ENCODE measurements at regions not wholly inside any gene's neighbourhood (a gene's known extent, or its start where the extent isn't known, plus 50 kb on each side); places are given as distances from the start of the nearest gene placed in this dataset.
A peak's percentile ranks its signal among the peaks of the same experiment; 100 is the strongest.
"Not testable (repeated sequence)": the region's sequence is repeated elsewhere in the genome, so short reads cannot be mapped to it uniquely, and the experiment has no call there.

DNA sequence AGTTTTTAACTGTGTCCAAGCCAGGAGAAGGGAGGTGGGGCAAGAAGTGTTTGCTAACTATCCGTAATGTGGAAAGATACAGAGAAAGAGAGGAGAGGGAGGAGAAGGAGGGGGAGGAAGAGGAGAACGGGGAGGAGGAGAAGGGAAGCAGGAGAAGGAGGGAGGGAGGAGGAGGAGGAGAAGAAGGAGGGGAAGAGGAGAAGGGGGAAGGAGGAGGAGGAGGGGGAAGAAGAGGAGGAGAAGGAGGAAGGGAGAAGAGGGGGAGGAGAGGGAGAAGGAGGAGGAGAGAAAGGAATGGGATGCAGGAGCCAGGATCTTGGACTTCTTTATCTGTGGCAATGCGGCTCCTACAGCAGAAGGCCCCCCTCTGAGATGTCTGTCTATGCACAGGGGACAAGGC, 510.3 kb upstream of the CCDC196 start:
- no peak for DNase-seq

DNA sequence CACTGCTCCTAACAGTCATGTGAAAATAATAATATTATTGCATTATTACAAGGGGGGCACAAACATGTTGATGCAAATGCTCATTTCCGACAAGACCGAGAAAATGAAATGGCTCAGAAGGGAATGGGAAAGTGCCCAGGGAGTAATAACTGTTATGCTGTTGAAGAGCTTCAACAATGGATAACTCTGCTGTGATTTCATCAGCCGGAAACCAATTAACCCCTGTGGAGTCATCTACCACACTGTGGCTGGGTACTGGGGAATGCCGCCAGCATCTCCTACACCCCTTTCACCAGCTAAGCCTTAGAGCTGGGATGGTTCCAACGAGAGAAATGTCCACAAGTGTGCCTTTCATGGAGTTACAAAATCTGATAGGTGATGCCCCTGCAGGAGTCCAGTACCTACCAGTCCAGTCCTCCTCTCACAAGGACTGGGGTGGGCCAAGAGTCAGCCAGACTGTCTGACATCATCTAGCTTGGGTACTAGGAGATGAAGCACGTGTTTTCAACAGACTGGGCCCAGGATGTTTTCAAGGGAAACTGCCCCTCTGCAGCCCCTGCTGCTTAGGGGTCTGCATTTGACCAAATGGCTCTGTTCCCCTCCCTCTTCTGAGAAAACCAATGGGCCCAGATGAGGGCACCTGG, 509.3 kb upstream of the CCDC196 start:
- no peak for DNase-seq

DNA sequence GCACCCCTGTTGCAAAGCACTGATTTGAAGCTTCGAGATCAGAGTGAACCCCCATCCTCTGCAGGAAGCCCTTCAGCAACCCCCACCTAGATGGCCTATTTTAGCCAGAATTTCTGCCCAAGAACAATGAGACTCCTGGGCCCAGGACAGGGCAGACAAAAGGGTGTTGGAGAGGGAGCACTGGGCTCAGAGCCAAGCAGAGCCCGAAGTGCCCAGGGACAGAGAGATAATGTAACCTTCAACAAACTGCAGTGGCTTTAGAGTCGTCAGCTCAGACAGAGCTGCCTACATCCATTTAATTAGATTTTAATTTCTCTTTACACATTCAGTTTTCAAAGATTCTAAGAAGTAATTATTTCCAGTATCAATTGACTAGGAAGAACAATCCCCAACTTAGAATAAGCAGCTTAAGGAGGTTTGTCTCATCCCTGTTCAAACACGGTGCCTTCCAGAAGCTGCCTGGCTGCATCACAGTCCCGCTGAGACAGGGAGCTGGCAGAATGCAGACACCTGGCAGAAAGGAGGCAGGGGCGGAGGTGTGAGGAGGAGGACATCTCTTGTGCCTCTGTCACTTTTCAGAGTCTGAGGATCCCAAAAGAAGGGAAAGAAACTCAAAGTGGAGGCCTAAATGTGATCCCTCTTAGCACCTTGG, 504.9 kb upstream of the CCDC196 start:
- DNase-seq: no peak

DNA sequence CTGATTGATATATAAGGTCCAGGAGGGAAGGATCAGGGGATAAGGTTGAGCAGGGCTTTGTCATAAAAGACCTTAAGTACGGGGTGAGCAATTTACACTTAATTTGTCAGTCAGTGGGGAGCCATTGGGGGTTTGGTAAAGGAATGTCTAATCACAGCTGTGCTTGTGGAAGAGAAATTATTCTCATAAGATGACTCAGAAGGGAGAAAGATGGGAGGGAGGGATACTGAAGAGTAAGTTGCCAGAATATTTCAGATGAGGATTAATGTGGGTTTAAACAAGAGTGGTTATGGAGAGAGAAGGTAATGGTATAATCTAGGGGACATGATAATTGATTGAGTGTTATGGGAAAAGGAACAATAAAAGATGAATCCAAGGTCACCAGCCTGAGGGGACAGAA, 500.1 kb upstream of the CCDC196 start:
- DNase-seq: no peak

DNA sequence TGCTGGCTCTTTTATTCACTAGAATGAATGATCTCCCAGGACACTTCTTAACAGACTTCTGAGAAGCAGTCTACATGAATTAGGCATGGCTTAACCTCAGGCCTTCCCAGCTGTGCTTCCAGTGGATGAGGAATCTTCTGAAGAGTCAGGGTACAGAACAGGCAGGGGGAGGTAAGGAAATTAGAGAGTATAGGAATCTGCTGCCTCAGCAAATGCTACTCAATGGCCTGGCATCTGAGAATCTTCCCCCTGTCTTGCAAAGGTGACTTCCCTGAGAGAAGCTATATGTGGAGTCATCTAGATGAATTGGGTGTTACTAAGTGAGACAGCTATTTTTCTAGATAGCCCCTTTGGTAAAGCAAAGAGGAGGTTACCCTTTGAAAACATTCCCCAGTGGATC, 496.2 kb upstream of the CCDC196 start:
- no peak for DNase-seq

DNA sequence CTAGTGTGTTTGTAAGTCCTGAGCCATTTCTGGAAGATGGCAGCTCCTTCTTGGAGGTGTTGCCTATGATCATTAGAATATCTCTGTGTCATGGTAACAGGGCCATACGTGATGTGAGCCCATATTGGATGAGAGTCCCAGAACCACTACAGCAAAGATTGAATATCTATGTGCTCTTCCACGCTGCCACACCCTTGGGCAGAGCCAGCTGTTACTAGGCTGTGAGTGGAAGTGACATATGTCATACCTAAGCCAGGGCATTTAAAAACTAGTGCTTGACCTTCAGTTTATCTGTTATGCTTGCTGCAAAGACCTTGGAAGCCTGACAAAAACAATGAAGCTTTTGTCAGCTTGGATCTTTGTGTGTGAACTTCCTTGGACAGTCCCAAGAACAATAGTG, 495.1 kb upstream of the CCDC196 start:
- DNase-seq: no peak

DNA sequence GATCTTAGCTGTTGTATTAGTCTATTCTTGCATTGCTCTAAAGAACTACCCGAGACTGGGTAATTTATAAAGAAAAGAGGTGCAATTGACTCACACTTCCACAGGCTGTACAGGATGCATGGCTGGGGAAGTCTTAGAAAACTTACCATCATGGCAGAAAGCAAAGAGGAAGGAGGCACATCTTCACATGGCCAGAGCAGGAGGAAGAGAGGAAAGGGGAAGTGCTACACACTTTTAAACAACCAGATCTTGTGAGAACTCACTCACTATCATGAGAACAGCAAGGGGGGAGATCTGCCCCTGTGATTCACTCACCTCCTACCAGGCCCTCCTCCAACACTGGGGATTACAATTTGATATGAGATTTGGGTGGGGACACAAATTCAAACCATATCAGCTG, 494.2 kb upstream of the CCDC196 start:
- DNase-seq: not testable (repeated sequence)

DNA sequence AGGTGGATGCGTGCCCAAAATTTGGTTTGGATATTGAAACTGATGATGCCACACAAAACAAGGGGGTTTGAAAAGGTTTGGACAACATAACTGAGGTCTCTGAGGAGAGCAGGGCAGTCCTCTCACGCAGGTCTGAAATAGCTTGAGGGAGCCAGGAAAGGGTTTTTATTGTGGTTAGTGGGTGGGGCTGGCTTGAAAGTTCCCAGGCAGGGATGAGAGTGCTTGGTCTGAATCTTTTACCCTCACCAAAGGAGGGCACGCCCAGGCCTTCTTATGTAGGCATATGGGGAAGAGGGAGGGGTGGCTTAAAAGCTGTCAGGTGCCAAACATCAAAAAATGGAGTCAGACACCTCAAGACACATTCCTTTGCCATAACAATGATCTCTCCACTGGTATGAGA, 493.1 kb upstream of the CCDC196 start:
- no peak for DNase-seq

DNA sequence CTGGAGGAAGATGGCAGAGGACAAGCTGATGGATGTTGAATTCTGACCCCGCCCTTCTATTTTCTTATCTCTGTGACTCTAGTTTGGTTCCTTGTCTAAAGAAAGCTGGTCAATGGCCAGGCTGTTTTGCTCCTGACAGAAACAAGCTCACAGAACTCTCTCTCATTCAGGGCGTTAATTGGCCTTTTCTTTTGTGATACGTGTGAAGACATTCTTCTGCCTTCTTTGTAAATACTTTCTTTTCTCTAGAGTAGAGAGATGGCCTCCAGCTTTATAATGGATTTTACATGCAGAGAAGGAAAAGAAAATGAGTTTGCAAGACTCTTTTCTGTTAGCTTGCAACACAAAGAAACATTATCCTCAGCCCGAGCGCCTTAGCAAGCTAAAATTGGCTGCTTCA, 492.2 kb upstream of the CCDC196 start:
- no peak for DNase-seq

DNA sequence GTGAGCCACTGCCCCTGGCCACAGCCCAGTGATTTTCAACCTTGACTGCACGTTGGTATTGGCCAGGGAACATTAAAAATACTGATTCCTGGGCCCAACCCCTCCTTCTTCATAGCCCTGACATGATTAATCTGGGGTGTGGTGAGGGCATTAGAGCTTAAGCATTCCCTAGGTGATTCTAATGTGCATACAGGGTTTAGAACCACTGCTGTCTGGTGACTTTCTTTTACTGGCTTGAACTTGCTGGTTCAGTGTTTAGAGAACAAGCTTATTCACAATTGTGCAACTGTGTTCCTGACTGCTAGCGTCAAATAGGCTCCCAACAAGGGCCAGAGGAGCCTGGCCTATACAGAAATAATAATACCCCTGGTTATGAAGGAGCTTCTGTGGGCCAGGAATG, 488.8 kb upstream of the CCDC196 start:
- no peak for DNase-seq

DNA sequence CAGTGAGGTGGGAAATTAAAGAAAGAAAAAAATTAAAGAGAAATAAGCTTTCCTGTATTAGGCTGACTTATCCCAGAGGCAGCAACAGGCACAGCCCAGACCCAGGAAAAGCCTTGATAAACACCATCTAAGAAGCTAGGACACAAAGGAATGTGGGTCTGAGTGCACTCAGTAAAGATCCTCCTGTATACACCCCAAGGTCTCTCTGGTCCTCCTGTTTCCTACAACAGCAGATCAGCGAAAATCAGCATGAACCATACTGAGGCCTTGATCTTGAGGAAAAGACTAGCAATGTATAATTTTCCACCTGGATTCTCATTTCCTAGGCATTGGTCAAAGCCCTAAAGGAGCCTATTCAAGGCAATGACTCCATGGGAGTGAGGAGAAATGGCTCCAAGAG, 486.3 kb upstream of the CCDC196 start:
- no peak for DNase-seq

DNA sequence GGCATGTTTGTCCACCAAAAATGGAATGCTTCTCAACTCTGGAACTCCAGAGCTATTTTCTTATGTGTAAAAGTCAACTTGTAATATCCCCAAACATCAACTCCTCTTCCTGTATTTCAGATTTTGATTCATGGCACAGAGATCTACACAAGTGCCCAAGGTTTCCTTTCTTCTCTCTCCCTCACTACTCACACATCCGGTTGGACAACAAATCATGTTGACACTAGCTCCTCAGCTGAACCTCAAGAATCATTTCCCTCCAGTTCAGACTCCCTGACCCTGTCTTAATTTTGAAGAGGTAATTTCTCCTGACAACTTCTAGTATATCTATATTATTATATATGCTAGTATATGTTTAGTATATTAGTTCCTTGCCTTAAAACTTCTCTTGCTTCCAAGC, 485.4 kb upstream of the CCDC196 start:
- no peak for DNase-seq

DNA sequence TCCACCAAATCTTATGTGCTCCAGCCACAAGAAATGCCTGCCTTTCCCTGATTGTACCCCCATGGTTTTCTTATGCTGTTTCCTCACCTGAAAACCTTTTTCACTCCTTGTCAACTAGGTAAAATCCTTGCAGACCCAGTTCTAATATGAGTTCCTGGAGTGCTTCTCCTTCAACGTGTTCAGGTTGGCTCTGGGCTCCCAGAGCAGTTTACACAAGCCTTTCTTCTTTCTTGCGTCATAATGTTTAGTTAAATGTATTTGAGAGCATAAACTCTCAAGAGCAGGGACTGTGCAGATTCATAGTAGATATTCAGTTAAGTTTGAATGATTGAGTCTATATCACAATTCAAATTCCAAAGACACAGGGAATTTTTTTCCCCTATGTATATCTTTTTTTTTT, 484.8 kb upstream of the CCDC196 start:
- DNase-seq: no peak

DNA sequence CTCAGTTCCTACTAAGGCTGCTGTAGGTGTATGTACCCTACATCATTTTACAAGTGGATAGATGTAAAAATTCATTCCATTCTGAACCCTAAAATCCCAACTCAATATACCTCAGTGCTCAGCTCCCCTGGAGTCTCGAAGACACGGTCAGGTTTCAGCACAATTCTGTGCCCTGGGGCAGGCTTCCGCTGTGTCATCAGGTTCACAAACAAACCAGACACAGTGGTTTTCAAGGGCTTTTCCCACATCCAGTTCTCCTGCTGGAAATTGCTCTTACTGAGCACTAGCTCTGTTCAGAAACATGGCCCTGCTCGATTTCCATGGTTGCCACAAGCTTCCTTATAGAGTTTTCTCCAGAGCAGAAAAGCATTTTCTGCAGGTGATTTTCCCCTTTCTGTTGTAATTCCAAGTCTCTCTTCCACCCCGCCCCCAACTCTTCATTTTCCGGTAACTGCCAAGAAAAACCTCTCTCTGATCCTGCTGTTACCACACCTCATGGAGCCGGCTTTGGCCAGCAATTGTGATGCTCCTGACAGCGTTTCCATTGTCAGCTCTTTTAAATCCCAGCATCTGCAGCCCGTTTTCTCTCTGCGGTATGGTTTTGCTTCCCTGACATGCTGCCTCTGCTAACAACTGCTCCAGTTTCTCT, 483.0 kb upstream of the CCDC196 start:
- no peak for DNase-seq

DNA sequence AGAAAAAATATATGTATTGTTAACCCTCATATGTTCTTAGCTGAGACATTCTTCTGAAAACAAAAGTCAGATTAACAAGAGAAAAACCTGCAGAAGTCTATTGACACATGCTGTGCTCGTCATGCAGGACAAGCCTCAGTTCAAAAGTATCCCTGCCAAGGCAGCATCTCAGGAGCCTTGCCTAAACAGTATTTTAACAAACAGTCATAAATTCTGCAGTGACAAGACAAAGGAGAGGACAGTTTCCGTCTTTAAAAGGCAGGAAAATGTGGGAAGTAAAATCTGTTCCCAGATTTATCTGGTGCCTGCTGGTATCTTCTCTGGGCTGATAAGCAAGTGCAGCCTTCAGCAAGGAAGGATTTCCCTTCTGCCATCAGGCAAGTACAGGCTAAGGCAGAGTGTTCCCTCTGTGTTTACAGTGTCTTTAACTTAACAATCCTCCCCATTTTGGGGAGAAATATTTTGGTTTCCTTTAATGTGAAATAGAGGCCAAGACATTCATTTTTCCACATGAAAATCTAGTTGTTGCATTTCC, 480.2 kb upstream of the CCDC196 start:
- DNase-seq: no peak

DNA sequence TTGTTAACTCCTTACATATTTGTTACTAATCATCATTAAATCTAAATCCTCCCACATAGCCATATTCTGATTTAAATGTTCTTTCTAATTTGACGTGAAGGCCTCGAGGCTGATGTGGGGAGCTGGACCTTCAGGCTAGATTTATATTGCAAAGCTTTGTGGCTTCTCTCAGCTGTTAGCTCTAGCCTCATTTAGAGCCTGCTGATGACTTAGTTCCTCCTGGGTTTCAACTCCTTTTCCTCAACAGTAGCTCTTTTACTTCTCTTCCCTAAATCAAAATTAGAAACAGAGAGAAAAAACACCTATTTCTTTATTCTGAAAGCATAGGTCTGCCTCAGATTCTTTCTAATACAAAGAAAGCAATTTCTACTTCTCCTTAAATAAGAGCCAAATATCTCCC, 477.5 kb upstream of the CCDC196 start:
- DNase-seq: no peak

DNA sequence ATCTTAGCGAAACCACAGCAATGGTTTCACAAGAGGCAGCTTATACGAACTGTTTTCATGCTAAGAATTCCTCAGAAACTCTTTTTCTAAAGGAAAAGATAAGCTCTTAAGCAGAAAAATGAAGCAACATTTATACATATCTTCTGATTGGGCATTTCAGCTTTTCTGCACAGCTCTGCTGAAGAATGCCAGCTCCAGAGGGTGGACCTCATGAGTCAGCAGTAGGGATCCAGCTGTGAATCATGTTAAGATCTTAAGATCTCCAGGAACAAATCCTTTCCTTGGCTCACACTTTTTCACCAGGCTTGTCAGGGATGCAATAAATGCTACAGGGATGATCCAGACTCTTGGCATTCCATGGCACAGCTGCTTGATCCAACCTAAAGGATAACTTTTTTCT, 477.1 kb upstream of the CCDC196 start:
- no peak for DNase-seq

DNA sequence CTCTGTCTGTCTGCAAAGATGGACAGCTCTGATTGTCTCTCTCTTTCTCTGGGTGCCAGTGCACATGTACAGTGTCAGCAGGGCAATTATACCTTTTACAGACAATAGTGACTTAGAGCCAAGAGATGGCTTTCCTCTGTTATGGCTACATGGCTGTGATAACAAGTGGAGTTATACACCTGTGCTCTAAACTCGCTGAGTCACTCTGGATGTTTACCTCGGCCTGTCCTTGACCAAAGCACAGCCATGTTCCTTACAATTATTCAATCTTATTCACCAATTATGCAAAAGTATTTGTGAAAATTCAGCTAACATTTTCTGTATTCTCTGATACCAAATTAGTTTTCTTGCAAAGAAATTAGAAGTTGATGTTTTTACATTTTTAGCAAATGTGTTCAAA, 475.5 kb upstream of the CCDC196 start:
- no peak for DNase-seq

DNA sequence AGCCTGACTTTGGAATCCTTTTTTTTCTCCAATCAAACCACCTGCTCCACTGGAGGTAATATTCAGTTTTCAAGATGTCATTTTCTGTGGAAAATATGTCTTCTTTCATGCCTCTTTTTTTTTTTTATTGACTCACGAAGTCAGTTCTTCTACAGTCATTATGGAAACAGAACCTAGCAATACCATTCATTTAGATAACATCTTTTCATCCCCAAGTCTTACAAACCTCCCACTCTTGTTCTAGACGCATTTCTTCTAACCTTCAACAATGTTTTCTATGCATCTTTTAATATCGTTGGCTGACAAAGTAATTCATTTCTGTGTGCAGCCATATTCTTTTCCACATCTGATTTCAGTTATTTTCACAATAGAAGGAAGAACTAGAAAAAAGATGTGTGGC, 474.3 kb upstream of the CCDC196 start:
- DNase-seq: no peak

DNA sequence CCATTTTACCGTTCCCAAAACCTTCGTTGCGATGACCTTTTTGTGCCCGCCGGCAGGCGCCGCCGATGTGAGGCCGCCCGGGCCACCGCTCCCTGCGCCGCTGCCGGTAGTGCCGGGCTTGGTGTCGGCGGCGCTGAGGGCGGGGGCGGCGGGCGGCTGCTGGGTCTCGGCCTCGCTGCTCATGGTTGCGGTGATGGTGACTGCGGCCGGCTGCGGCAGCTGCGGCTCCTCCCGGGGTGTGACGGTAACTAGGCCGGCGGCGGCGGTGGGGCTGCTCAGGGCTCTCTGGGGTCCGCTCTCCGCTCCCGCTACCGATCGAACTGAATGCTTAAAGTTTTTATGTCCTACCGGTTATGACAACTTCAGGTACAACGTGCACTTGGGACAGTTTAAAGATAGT, 472.6 kb upstream of the CCDC196 start:
- not testable (repeated sequence) for DNase-seq

DNA sequence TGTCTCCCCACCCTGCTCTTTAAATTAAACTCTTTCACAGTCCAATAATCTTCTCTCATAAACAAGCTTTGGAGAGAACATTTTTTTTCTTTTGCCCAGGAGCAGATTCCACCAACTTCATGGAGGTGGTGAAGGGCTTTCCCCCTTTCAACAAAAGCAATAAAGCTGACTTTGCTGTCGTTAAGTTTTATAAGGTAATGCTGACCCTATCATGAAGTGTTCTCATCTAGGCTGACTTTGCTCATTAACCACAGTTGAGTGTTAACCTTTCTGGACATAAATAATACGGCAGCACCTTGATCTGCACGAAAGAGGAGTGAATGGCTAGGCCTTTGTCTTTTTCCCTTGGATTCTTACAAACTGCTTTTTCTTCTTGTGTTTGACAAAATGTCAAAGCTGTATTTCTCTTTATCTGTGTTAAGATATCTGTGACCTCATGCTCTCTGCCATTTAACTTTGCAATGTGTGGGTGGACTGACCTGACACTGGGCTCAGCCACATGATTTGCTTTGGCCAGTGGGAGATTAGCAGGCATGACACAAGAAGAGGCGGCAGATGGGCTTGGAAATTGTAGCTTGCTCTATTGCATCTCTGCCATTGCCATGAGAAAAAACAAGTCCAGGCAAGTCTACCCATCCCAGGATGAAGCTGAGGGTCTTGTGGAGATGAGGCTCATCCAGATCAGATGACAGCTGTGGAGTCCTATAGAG, 470.9 kb upstream of the CCDC196 start:
- DNase-seq: peak; percentile 68

DNA sequence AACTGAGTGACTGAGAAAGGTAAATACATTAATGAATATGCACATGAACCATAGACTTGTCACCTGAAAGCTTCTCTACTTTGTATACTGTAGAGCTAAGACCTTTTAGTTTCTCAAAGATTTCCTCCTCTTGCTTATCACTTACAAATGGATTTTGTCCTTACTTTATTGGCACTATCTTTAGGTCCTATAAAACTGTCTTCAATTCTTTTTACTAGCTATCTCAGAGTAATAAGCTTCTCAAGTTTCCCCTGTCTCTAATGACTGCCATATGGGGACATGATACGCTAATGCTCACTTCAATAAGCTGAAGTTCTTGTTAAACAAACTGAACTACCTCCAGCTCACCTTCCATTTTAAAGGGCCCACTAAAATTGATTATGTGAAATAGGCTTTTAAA, 468.2 kb upstream of the CCDC196 start:
- peak; percentile 22 for DNase-seq

DNA sequence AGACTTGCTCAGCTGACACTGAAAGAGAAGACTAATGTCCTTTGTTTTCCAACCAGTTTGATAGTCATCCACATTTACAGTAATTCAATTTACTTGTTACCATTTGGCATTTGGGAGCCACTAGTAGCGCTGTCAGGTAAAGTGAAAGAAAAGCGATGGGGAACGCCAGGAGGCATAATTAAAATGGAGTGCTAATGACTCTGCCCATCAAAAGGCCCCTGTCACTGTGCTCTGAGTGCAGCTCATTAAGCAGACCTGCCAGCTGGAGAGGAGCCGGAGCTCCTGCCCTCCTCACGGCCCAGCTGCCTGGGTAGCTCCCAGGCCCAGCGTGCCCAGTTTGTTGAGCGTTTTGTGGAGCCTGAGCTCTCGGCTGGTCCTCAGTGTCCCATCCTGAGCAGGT, 463.6 kb upstream of the CCDC196 start:
- DNase-seq: no peak

DNA sequence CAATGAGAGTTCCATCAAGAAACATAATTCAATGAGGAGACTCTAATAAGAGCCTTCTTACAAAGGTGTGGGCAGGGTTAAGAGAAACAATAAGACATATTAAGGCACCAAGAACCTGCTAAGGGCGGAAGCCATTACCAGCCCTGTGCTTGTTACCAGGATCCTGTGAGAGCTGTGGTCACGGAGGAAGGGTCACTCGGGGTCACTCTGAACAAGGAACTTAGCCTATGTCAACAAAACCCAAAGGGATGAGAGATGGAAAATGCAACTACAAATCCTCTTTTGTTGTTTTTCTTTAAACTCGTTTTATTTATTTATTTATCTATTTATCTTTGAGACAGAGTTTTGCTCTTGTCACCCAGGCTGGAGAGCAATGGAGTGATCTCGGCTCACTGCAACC, 460.4 kb upstream of the CCDC196 start:
- DNase-seq: no peak
